C4-2B (cell line): ENCODE measurements at regions not wholly inside any gene's neighbourhood (a gene's known extent, or its start where the extent isn't known, plus 50 kb on each side); places are given as distances from the start of the nearest gene placed in this dataset.

Experiments used
- H3K27ac ChIP-seq: fragments of 450-650 bp; 2 replicates; pipeline ENCODE4 v1.5.1; 2017
- ZFX ChIP-seq: fragments of 450-650 bp; IDR thresholded peaks from 2 replicates; pipeline ENCODE4 v1.6.1; 2017
- TF ChIP-seq, protein P1 (sequence below): fragments of 450-650 bp; conservative IDR thresholded peaks from 2 replicates; pipeline ENCODE4 v1.5.1; 2017; ENCODE audit warnings: mild to moderate bottlenecking

GRCh38 chr21:25005388-25005787, 601.9 kb downstream of the MRPL39 start:
- no peak overlapping the region for H3K27ac ChIP-seq
- TF ChIP-seq ZFX, result no peak
- TF ChIP-seq, protein P1, sequence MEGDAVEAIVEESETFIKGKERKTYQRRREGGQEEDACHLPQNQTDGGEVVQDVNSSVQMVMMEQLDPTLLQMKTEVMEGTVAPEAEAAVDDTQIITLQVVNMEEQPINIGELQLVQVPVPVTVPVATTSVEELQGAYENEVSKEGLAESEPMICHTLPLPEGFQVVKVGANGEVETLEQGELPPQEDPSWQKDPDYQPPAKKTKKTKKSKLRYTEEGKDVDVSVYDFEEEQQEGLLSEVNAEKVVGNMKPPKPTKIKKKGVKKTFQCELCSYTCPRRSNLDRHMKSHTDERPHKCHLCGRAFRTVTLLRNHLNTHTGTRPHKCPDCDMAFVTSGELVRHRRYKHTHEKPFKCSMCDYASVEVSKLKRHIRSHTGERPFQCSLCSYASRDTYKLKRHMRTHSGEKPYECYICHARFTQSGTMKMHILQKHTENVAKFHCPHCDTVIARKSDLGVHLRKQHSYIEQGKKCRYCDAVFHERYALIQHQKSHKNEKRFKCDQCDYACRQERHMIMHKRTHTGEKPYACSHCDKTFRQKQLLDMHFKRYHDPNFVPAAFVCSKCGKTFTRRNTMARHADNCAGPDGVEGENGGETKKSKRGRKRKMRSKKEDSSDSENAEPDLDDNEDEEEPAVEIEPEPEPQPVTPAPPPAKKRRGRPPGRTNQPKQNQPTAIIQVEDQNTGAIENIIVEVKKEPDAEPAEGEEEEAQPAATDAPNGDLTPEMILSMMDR, result no peak

DNA sequence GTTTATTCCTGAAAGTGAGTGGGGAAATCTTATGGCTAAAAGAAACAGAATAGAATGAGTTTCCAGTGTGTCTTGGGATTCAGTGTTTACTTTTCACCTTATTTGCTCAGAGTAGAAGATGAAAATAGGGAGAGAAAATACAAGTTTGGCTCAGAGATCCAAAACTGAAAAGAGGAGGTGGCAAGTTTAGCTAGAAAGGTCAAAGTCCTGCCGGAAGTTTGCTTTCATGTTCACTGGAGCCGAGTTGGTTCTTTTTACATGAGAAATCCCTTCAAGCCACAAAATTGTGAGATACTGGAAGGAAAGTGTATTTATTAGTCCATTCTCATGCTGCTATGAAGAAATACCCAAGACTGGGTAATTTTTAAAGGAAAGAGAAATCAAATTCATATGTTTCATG, 604.6 kb downstream of the MRPL39 start:
- TF ChIP-seq, protein P1, result no peak
- no peak for TF ChIP-seq ZFX
- no peak overlapping the region for H3K27ac ChIP-seq

GRCh38 chr21:24995216-24995615, 612.1 kb downstream of the MRPL39 start:
- H3K27ac ChIP-seq, result no peak overlapping the region
- TF ChIP-seq, protein P1, result no peak
- TF ChIP-seq ZFX, result no peak

DNA sequence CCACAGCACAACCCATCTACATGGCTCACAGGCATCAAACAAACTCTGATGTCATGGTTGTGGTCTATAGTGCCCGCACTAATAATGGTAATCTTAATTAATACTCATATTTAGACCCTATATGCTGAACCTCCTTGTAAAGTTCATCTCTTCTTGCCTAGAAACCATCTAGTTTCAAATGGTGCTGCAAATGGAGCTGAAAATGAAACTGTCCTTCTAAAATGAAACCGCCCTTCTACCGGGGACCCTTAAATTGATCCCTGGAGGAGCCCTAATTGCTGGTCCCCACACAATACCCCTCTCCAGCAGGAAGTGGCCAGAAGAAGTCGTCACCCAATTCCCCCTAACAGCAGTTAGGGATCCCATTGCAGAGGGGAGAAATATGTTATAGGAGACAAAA, 612.6 kb downstream of the MRPL39 start:
- TF ChIP-seq, protein P1, result no peak
- no peak for TF ChIP-seq ZFX
- no peak overlapping the region for H3K27ac ChIP-seq

DNA sequence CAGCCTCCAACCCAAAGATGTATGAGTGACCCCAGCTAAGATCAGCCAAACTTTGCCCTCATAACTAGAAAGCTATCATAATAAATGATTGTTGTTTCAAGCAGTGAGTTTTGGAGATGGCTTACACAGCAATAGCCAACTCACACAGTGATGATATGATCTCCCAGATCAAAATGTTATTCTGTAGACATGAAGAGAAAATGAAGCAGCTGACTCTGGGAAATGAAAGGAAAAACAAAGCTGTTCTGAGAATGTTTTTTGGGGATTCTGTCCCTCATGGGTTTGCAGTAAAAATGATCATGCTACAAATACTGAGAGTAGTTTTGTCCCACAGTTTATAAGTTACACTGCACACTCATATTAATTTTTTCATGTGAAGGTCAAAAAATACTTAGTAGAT, 617.8 kb downstream of the MRPL39 start:
- H3K27ac ChIP-seq, result no peak overlapping the region
- TF ChIP-seq ZFX, result no peak
- TF ChIP-seq, protein P1, result no peak

GRCh38 chr21:24988941-24989340, 618.3 kb downstream of the MRPL39 start:
- no peak overlapping the region for H3K27ac ChIP-seq
- TF ChIP-seq, protein P1, result no peak
- no peak for TF ChIP-seq ZFX

GRCh38 chr21:24976238-24976637, 631.0 kb downstream of the MRPL39 start:
- TF ChIP-seq ZFX, result no peak
- TF ChIP-seq, protein P1, result no peak
- no peak overlapping the region for H3K27ac ChIP-seq
